A673 (cell line): ENCODE measurements at regions not wholly inside any gene's neighbourhood (a gene's known extent, or its start where the extent isn't known, plus 50 kb on each side); places are given as distances from the start of the nearest gene placed in this dataset.

ENCODE experiments used
- EZH2 ChIP-seq: fragments of 200-600 bp; sonication (generic); IDR thresholded peaks from 2 replicates; pipeline ENCODE4 v1.6.1; 2017; ENCODE audit warnings: borderline replicate concordance, low read depth, mild to moderate bottlenecking, mixed read lengths, antibody characterized with exemption, low read length; ENCODE audit not compliant: poor library complexity, severe bottlenecking
- TF ChIP-seq, protein P1 (sequence below): fragments of 300-800, 200-600 bp; sonication (generic); conservative IDR thresholded peaks from 2 replicates; pipeline ENCODE4 v1.5.1; 2017; ENCODE audit warnings: low read depth, mild to moderate bottlenecking, antibody characterized with exemption, low read length, moderate library complexity, mixed read lengths

GRCh38 chr4:56744030-56744429, 62.9 kb upstream of the HOPX start:
- TF ChIP-seq, protein P1, sequence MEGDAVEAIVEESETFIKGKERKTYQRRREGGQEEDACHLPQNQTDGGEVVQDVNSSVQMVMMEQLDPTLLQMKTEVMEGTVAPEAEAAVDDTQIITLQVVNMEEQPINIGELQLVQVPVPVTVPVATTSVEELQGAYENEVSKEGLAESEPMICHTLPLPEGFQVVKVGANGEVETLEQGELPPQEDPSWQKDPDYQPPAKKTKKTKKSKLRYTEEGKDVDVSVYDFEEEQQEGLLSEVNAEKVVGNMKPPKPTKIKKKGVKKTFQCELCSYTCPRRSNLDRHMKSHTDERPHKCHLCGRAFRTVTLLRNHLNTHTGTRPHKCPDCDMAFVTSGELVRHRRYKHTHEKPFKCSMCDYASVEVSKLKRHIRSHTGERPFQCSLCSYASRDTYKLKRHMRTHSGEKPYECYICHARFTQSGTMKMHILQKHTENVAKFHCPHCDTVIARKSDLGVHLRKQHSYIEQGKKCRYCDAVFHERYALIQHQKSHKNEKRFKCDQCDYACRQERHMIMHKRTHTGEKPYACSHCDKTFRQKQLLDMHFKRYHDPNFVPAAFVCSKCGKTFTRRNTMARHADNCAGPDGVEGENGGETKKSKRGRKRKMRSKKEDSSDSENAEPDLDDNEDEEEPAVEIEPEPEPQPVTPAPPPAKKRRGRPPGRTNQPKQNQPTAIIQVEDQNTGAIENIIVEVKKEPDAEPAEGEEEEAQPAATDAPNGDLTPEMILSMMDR = no peak
- TF ChIP-seq EZH2 = no peak
